ENCODE measurements at regions not wholly inside any gene's neighbourhood (a gene's known extent, or its start where the extent isn't known, plus 50 kb on each side); places are given as distances from the start of the nearest gene placed in this dataset.
"Not testable (repeated sequence)": the region's sequence is repeated elsewhere in the genome, so short reads cannot be mapped to it uniquely, and the experiment has no call there.

- no peak for DNase-seq (ENCODE audit: low read depth in 2 of 2)
These were observed 258.6 kb upstream of the AGTR2 start for GRCh38 chrX:115911967-115912366.

GRCh38 chrX:115912372-115912897, 258.1 kb upstream of the AGTR2 start:
- no peak for DNase-seq (ENCODE audit: low read depth in 2 of 2)

- no peak for DNase-seq (ENCODE audit: low read depth in 2 of 2)
These were observed 257.0 kb upstream of the AGTR2 start for GRCh38 chrX:115913575-115913974.

GRCh38 chrX:115915625-115916024, 254.9 kb upstream of the AGTR2 start:
- not testable (repeated sequence) for DNase-seq (ENCODE audit: low read depth in 2 of 2)

- DNase-seq (ENCODE audit: low read depth in 2 of 2): no peak
These were observed 241.1 kb upstream of the AGTR2 start for GRCh38 chrX:115929480-115929879.

GRCh38 chrX:115936008-115936407, 234.5 kb upstream of the AGTR2 start:
- DNase-seq (ENCODE audit: low read depth in 2 of 2): no peak

GRCh38 chrX:115939070-115939469, 231.5 kb upstream of the AGTR2 start:
- no peak for DNase-seq (ENCODE audit: low read depth in 2 of 2)

GRCh38 chrX:115939636-115940160, 230.8 kb upstream of the AGTR2 start:
- no peak for DNase-seq (ENCODE audit: low read depth in 2 of 2)

- no peak for DNase-seq (ENCODE audit: low read depth in 2 of 2)
These were observed 230.2 kb upstream of the AGTR2 start for GRCh38 chrX:115940348-115940747.

- no peak for DNase-seq (ENCODE audit: low read depth in 2 of 2)
These were observed 229.6 kb upstream of the AGTR2 start for GRCh38 chrX:115940888-115941332.

- DNase-seq (ENCODE audit: low read depth in 2 of 2): no peak
These were observed 229.2 kb upstream of the AGTR2 start for GRCh38 chrX:115941388-115941787.

GRCh38 chrX:115946059-115946458, 224.5 kb upstream of the AGTR2 start:
- DNase-seq (ENCODE audit: low read depth in 2 of 2): no peak

GRCh38 chrX:115948018-115948923, 222.3 kb upstream of the AGTR2 start:
- DNase-seq (ENCODE audit: low read depth in 2 of 2): no peak

- no peak for DNase-seq (ENCODE audit: low read depth in 2 of 2)
These were observed 220.4 kb upstream of the AGTR2 start for GRCh38 chrX:115949900-115950822.

GRCh38 chrX:115952417-115953092, 218.0 kb upstream of the AGTR2 start:
- DNase-seq (ENCODE audit: low read depth in 2 of 2): no peak

- DNase-seq (ENCODE audit: low read depth in 2 of 2): no peak
These were observed 212.6 kb upstream of the AGTR2 start for GRCh38 chrX:115957862-115958490.

GRCh38 chrX:115958687-115959359, 211.7 kb upstream of the AGTR2 start:
- DNase-seq (ENCODE audit: low read depth in 2 of 2): no peak

- DNase-seq (ENCODE audit: low read depth in 2 of 2): no peak
These were observed 210.0 kb upstream of the AGTR2 start for GRCh38 chrX:115960440-115961084.

GRCh38 chrX:115966920-115967319, 203.6 kb upstream of the AGTR2 start:
- no peak for DNase-seq (ENCODE audit: low read depth in 2 of 2)
